WI38 (cell line): ENCODE measurements at regions not wholly inside any gene's neighbourhood (a gene's known extent, or its start where the extent isn't known, plus 50 kb on each side); places are given as distances from the start of the nearest gene placed in this dataset.

Experiments
- H3K4me3 ChIP-seq: 2 replicates; pipeline ENCODE4 v1.5.1; 2011; ENCODE audit warnings: low read depth, mild to moderate bottlenecking, control low read depth, low read length
- TF ChIP-seq, protein P1 (sequence below): IDR thresholded peaks from 2 replicates; pipeline ENCODE4 v1.5.1; 2012; ENCODE audit warnings: low read depth, mild to moderate bottlenecking, control low read depth, low read length

DNA sequence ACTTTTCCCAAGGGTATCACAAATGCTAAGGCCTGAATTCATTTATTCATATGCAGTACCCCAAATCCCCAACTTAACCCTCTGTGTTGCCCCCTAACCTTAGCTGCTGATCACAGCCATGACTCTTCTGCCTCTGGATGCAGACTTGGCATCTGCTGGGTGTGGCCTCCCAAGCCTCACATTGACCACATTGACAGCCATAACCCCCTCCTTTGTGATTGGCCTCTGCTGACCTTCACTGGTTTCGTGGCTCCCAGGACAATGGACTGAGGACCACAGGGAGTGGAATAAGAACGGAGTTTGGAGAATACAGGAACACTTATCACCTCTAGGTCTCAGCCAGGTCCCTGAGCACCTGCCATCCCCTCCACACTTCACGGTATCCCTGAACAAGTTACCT is 123.6 kb upstream of the CPEB2 start:
- H3K4me3 ChIP-seq, result no peak overlapping the region
- TF ChIP-seq, protein P1, sequence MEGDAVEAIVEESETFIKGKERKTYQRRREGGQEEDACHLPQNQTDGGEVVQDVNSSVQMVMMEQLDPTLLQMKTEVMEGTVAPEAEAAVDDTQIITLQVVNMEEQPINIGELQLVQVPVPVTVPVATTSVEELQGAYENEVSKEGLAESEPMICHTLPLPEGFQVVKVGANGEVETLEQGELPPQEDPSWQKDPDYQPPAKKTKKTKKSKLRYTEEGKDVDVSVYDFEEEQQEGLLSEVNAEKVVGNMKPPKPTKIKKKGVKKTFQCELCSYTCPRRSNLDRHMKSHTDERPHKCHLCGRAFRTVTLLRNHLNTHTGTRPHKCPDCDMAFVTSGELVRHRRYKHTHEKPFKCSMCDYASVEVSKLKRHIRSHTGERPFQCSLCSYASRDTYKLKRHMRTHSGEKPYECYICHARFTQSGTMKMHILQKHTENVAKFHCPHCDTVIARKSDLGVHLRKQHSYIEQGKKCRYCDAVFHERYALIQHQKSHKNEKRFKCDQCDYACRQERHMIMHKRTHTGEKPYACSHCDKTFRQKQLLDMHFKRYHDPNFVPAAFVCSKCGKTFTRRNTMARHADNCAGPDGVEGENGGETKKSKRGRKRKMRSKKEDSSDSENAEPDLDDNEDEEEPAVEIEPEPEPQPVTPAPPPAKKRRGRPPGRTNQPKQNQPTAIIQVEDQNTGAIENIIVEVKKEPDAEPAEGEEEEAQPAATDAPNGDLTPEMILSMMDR, result no peak

- H3K4me3 ChIP-seq, result no peak overlapping the region
- TF ChIP-seq, protein P1, result no peak
Observed at GRCh38 chr4:14879683-14880082, 122.6 kb upstream of the CPEB2 start.

GRCh38 chr4:14880805-14881204 is 121.5 kb upstream of the CPEB2 start:
- TF ChIP-seq, protein P1, result no peak
- H3K4me3 ChIP-seq, result no peak overlapping the region

GRCh38 chr4:14883166-14883565 is 119.1 kb upstream of the CPEB2 start:
- TF ChIP-seq, protein P1, result no peak
- no peak overlapping the region for H3K4me3 ChIP-seq

DNA sequence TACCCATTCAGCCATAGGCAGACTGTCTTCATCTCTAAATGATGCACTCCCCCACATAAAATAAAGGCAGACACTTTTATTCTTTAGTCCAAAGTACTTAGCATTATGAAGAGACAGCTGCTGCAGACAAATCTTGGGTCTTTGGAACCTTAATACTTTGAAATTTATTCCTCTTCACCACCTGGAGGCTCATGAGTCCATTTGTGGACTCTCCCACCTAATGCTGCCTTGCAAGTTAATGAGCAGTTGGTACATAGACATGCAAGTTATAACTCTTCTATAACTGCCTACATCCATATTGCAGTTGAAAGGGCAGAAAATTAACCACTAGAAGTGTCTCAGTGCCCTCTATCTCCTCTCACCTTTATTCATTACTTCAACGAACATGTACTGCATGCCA is 118.6 kb upstream of the CPEB2 start:
- TF ChIP-seq, protein P1, result no peak
- no peak overlapping the region for H3K4me3 ChIP-seq

- TF ChIP-seq, protein P1, result no peak
- no peak overlapping the region for H3K4me3 ChIP-seq
Observed at GRCh38 chr4:14887842-14888433, 114.3 kb upstream of the CPEB2 start.

GRCh38 chr4:14888790-14889572 is 113.3 kb upstream of the CPEB2 start:
- TF ChIP-seq, protein P1, result no peak
- H3K4me3 ChIP-seq, result no peak overlapping the region
